Transverse colon (tissue), 4 donors: ENCODE measurements at regions not wholly inside any gene's neighbourhood (a gene's known extent, or its start where the extent isn't known, plus 50 kb on each side); places are given as distances from the start of the nearest gene placed in this dataset.

Experiments
- DNase-seq: peaks from one replicate; pipeline ENCODE4 v3.0.0-alpha.2; 2019
- H3K27ac ChIP-seq, 4 donors: fragments of 200-600 bp; sonication (generic); 2 replicates each; pipeline ENCODE4 v1.5.1; 2016 to 2018; ENCODE audit warnings: inconsistent platforms in 4 of 4
- H3K27me3 ChIP-seq: fragments of 200-600 bp; sonication (generic); 2 replicates; pipeline ENCODE4 v1.5.1; 2017; ENCODE audit warnings: inconsistent platforms
- H3K36me3 ChIP-seq, 4 donors: fragments of 200-600 bp; sonication (generic); 2 replicates each; pipeline ENCODE4 v1.5.1; 2017 to 2019; ENCODE audit warnings: inconsistent platforms in 4 of 4
- H3K4me1 ChIP-seq, 4 donors: fragments of 200-600 bp; sonication (generic); 2 replicates each; pipeline ENCODE4 v1.5.1; 2017 to 2020; ENCODE audit warnings: inconsistent platforms in 4 of 4
- H3K4me3 ChIP-seq, 4 donors: fragments of 200-600 bp; sonication (generic); 1 replicate in 1 of 4; 2 replicates in 3 of 4; pipeline versions ENCODE4 v1.5.1 to v1.6.1; 2017 to 2019; ENCODE audit warnings: inconsistent platforms in 4 of 4
- H3K9me3 ChIP-seq, 2 donors: fragments of 200-600 bp; sonication (generic); 2 replicates each; pipeline ENCODE4 v1.5.1; 2017 to 2019; ENCODE audit warnings: inconsistent platforms in 2 of 2
- CTCF ChIP-seq, 5 experiments: fragments of 200-600 bp in 3 of 5; fragments of 450-650 bp in 2 of 5; sonication (generic) in 3 of 5; IDR thresholded peaks; 1 replicate in 2 of 5; 2 replicates in 3 of 5; pipeline ENCODE4 v1.5.1; 2016 to 2017; ENCODE audit warnings: antibody characterized with exemption in 5 of 5, inconsistent platforms in 3 of 5, mild to moderate bottlenecking in 2 of 5, moderate library complexity in 1 of 5
- EP300 ChIP-seq: sonication (generic); formaldehyde crosslinking; IDR thresholded peaks from one replicate; pipeline ENCODE4 v1.6.1; 2017; ENCODE audit warnings: antibody characterized with exemption, low read depth
- POLR2A ChIP-seq: fragments of 450-650 bp; IDR thresholded peaks from one replicate; pipeline ENCODE4 v1.6.1; 2016; ENCODE audit warnings: antibody characterized with exemption, mild to moderate bottlenecking, moderate library complexity
- POLR2AphosphoS5 ChIP-seq, 3 donors: sonication (generic); formaldehyde crosslinking; IDR thresholded peaks; one replicate each; pipeline ENCODE4 v1.6.1; 2016; ENCODE audit warnings: antibody characterized with exemption in 3 of 3
- WGBS, 2 donors: methylation state at CpG; one replicate each; pipeline ENCODE4 v1.1.5; 2018; ENCODE audit warnings: low coverage in 1 of 2; 5-methylcytosine and 5-hydroxymethylcytosine counted together
- in situ Hi-C, 4 donors: fragments of 200-750 bp; cut with MboI; loops; one replicate each; pipeline versions ENCODE4 v1.15.0 to v1.15.1; 2017; ENCODE audit warnings: low sequenced_read_pairs in 3 of 4, low pct_ligation_motif_present in 1 of 4, low pct_unique_long_range_greater_than_20kb in 1 of 4
- intact Hi-C: fragments of 100-400 bp; cut with DNase I; formaldehyde crosslinking; loops from one replicate; pipeline ENCODE4 v1.15.1; 2023; ENCODE audit warnings: low total_unique reads

- peak; percentile 55 for DNase-seq
- TF ChIP-seq POLR2AphosphoS5 (IDR thresholded peaks at IDR 0.05), result peak in 1 of 3 donors; percentile 13
- TF ChIP-seq CTCF (IDR thresholded peaks at IDR 0.05), result no peak
- no peak for TF ChIP-seq POLR2A
- no peak for TF ChIP-seq EP300
- Histone ChIP-seq H3K9me3 (no peaks in the 10 kb centered on the region), H3K27me3 (no peaks in the 10 kb centered on the region), H3K27ac (peak overlapping the region; percentile 31 to 64 (median 50)), H3K4me1 (peaks cover 5 to 24% (median 21%) of the 10 kb centered on the region in 4 donors), H3K36me3 (no peaks in the 10 kb centered on the region), H3K4me3 (no peak overlapping the region)
- intact Hi-C loops, result no loop called here
- 60 to 66% methylated on average over 1 to 10 of the region's 10 CpGs for WGBS, 2 donors
- in situ Hi-C loops, result loop anchor here in 2 of 4 donors (25.0 kb wide), 2 partner anchors 200 to 350 kb away; partner anchors contain the start of genes BANF2 (in 1 of the 2), BFSP1 (in 1 of the 2) and RRBP1 (in 1 of the 2)
These were observed 81.1 kb downstream of the SNX5 start for GRCh38 chr20:17887331-17888030.

- TF ChIP-seq POLR2A, result no peak
- TF ChIP-seq CTCF (IDR thresholded peaks at IDR 0.05), result no peak
- no peak for TF ChIP-seq EP300
- TF ChIP-seq POLR2AphosphoS5 (IDR thresholded peaks at IDR 0.05), result no peak
- in situ Hi-C loops, result loop anchor here in 2 of 4 donors (25.0 kb wide), 2 partner anchors 198 to 348 kb away; partner anchors contain the start of genes BANF2 (in 1 of the 2), BFSP1 (in 1 of the 2) and RRBP1 (in 1 of the 2)
- WGBS, 2 donors, result 16 to 37% methylated on average over 4 of the region's 4 CpGs
These were observed 83.0 kb downstream of the SNX5 start for GRCh38 chr20:17885544-17885943.

DNA sequence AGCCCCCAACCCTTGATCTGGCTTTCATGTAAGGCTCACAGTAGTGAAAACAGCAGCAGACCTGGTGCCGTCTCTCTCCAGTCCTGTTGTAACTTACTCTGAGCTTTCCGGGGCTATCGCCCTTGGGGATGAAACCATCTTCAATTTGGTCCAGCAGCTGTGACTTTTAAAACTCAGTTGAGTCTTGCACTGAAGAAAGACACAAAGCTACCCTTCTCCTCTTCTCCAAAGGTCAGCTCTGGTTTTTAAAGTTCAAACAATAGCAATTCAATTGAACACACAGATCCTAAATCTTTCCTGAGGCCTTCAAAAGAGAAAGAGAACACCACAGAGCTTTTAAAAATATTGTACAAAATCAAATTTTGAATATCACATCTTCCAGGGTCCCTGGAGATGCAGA, 83.5 kb downstream of the SNX5 start:
- in situ Hi-C loops (loop anchor here in 2 of 4 donors (25.0 kb wide), 2 partner anchors 198 to 348 kb away; partner anchors contain the start of genes BANF2 (in 1 of the 2), BFSP1 (in 1 of the 2) and RRBP1 (in 1 of the 2)), intact Hi-C loops (no loop called here)
- no peak overlapping the region for H3K4me3 ChIP-seq
- no peaks in the 10 kb centered on the region for H3K36me3 ChIP-seq
- no peaks in the 10 kb centered on the region for H3K9me3 ChIP-seq
- H3K27ac ChIP-seq, result peak overlapping the region in 3 of 4 donors; percentile 31 to 47 (median 33)
- TF ChIP-seq POLR2A (no peak), EP300 (no peak), POLR2AphosphoS5 (IDR thresholded peaks at IDR 0.05) (no peak), CTCF (IDR thresholded peaks at IDR 0.05) (no peak)
- DNase-seq, result no peak
- H3K27me3 ChIP-seq, result no peaks in the 10 kb centered on the region
- 77% methylated on average over 3 of the region's 3 CpGs for WGBS, 2 donors
- peaks cover 5 to 23% (median 20%) of the 10 kb centered on the region in 4 donors for H3K4me1 ChIP-seq

More at GRCh38 chr20:17885544-17885943, 83.0 kb downstream of the SNX5 start:
- no peaks in the 10 kb centered on the region for H3K27me3 ChIP-seq
- intact Hi-C loops, result no loop called here
- no peaks in the 10 kb centered on the region for H3K9me3 ChIP-seq
- H3K27ac ChIP-seq, result peak overlapping the region; percentile 4 to 47 (median 32)
- peak; percentile 37 for DNase-seq
- H3K36me3 ChIP-seq, result no peaks in the 10 kb centered on the region
- H3K4me1 ChIP-seq, result peaks cover 5 to 23% (median 20%) of the 10 kb centered on the region in 4 donors
- no peak overlapping the region for H3K4me3 ChIP-seq

DNA sequence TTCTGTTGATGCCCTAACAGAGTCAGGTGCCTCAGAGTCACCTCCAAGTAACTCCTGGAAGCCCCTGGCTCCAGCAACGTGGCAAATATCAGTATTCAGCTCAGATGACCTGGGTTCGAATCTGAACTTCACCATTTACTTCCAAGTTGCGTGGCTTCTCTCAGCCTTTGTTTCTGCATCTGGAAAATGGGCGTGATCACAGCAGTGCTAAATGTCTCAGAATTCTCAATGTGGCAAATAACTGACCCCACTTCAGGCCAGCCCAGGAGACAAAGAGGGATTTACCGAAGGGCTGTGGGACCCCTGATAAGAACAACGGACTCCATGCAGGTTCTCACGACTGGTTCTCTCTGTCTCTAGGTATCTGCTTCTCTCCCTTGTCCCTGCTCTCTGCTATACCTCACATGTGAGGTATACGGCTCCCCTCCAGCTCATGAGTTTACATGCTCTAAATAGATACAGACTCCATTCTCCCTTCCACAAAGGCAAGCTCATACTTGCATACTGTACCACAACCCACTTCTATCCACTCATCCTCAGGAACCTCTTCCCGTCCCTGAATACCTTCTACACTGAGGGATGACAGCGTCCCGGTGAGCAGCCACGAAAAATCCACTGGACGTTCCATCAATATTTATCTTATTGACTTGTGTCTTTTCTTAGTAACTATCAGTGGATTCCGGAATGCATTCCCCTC, 84.1 kb downstream of the SNX5 start:
- in situ Hi-C loops, result loop anchor here in 2 of 4 donors (25.0 kb wide), 2 partner anchors 197 to 347 kb away; partner anchors contain the start of genes BANF2 (in 1 of the 2), BFSP1 (in 1 of the 2) and RRBP1 (in 1 of the 2)

More for the DNA sequence above, 84.1 kb downstream of the SNX5 start:
- Histone ChIP-seq H3K36me3 (no peaks in the 10 kb centered on the region), H3K4me1 (peaks cover 5 to 23% (median 20%) of the 10 kb centered on the region in 4 donors), H3K4me3 (no peak overlapping the region), H3K27ac (no peak overlapping the region), H3K27me3 (no peaks in the 10 kb centered on the region), H3K9me3 (no peaks in the 10 kb centered on the region)
- 81 to 82% methylated on average over 4 to 14 of the region's 14 CpGs for whole genome bisulfite sequencing, 2 donors
- TF ChIP-seq POLR2A (no peak), CTCF (IDR thresholded peaks at IDR 0.05) (no peak), POLR2AphosphoS5 (IDR thresholded peaks at IDR 0.05) (no peak), EP300 (no peak)
- intact Hi-C loops, result no loop called here
- DNase-seq, result no peak
